Breast epithelium (tissue), 3 donors: ENCODE measurements at regions not wholly inside any gene's neighbourhood (a gene's known extent, or its start where the extent isn't known, plus 50 kb on each side); places are given as distances from the start of the nearest gene placed in this dataset.

ENCODE experiments used
- CTCF ChIP-seq, 3 donors: fragments of 450-650 bp; IDR thresholded peaks; one replicate each; pipeline ENCODE4 v1.5.1; 2016 to 2017; ENCODE audit warnings: antibody characterized with exemption in 3 of 3, mild to moderate bottlenecking in 3 of 3, moderate library complexity in 3 of 3
- POLR2A ChIP-seq: fragments of 450-650 bp; IDR thresholded peaks from one replicate; pipeline ENCODE4 v1.6.1; 2016; ENCODE audit warnings: antibody characterized with exemption, mild to moderate bottlenecking, moderate library complexity

- TF ChIP-seq CTCF (IDR thresholded peaks at IDR 0.05) (no peak), POLR2A (no peak)
These were observed 111.4 kb upstream of the RXFP1 start for GRCh38 chr4:158410272-158410671.
